IMR-90 (cell line): ENCODE measurements at regions not wholly inside any gene's neighbourhood (a gene's known extent, or its start where the extent isn't known, plus 50 kb on each side); places are given as distances from the start of the nearest gene placed in this dataset.

Source experiments
- ATAC-seq: fragments of 200-7000 bp; cut with Tn5 transposase; 2 replicates; pipeline ENCODE4 v1.9.1; 2020; ENCODE audit warnings: low read depth, mild to moderate bottlenecking, moderate library complexity
- BruUV-seq: library from RNA; stranded (reverse); fragments of 400-500 nt; replicated peaks from 2 replicates; lab custom pipeline; 2021; lab: Mats Ljungman, UMichigan
- CTCF ChIA-PET: fragments of 300-600 bp; formaldehyde crosslinking; extraction: SDS; loops from one replicate; lab custom pipeline; 2021; ENCODE audit warnings: antibody characterized with exemption; lab: Yijun Ruan, JAX
- POLR2A ChIA-PET: fragments of 300-600 bp; sonication (Branson Sonifier 250); formaldehyde crosslinking; loops from one replicate; lab custom pipeline; 2022; ENCODE audit warnings: antibody characterized with exemption; ENCODE audit not compliant: unreplicated experiment; lab: Charles Lee
- DNase-seq: peaks from one replicate; pipeline ENCODE4 v3.0.0; 2013
- H2AFZ ChIP-seq: replicated peaks from 2 replicates; pipeline ENCODE3; 2013; ENCODE audit warnings: low read length, mild to moderate bottlenecking; ENCODE audit not compliant: poor library complexity
- H2AK5ac ChIP-seq: 2 replicates; pipeline ENCODE4 v1.6.1; 2013; ENCODE audit warnings: low read depth, low read length, inconsistent platforms
- H2AK9ac ChIP-seq: replicated peaks from 2 replicates; pipeline ENCODE3; 2013; ENCODE audit warnings: mild to moderate bottlenecking, low read depth, low read length, moderate library complexity; ENCODE audit not compliant: poor library complexity
- H2BK120ac ChIP-seq: 2 replicates; pipeline ENCODE4 v1.6.1; 2013; ENCODE audit warnings: low read depth, low read length, inconsistent platforms
- H2BK15ac ChIP-seq: 3 replicates; pipeline ENCODE4 v1.6.1; 2013; ENCODE audit warnings: low read depth, low read length, inconsistent platforms
- H2BK20ac ChIP-seq: 2 replicates; pipeline ENCODE4 v1.6.1; 2013; ENCODE audit warnings: low read depth, mild to moderate bottlenecking, inconsistent platforms, low read length, moderate library complexity
- H2BK5ac ChIP-seq: 2 replicates; pipeline ENCODE4 v1.6.1; 2013; ENCODE audit warnings: mild to moderate bottlenecking, low read depth, low read length, inconsistent platforms; ENCODE audit not compliant: poor library complexity, severe bottlenecking
- H3K14ac ChIP-seq: replicated peaks from 2 replicates; pipeline ENCODE4 v1.6.1; 2013; ENCODE audit warnings: low read depth, low read length, inconsistent platforms
- H3K18ac ChIP-seq: 2 replicates; pipeline ENCODE4 v1.6.1; 2013; ENCODE audit warnings: low read depth, low read length, control low read depth
- H3K23ac ChIP-seq: 2 replicates; pipeline ENCODE4 v1.6.1; 2013; ENCODE audit warnings: low read depth, low read length, inconsistent platforms
- H3K27ac ChIP-seq: 2 replicates; pipeline ENCODE4 v1.5.1; 2013; ENCODE audit warnings: mild to moderate bottlenecking, control low read depth, low read length; ENCODE audit not compliant: insufficient read depth
- H3K27me3 ChIP-seq: 2 replicates; pipeline ENCODE4 v1.6.1; 2013; ENCODE audit warnings: low read length; ENCODE audit not compliant: control insufficient read depth, insufficient read depth
- H3K36me3 ChIP-seq: 2 replicates; pipeline ENCODE4 v1.6.1; 2013; ENCODE audit warnings: low read length, mixed read lengths; ENCODE audit not compliant: control insufficient read depth, insufficient read depth
- H3K4ac ChIP-seq: 2 replicates; pipeline ENCODE4 v1.6.1; 2013; ENCODE audit warnings: low read depth, low read length, inconsistent platforms
- H3K4me1 ChIP-seq: 2 replicates; pipeline ENCODE4 v1.6.1; 2013; ENCODE audit warnings: low read length, mixed read lengths; ENCODE audit not compliant: control insufficient read depth, insufficient read depth
- H3K4me2 ChIP-seq: 2 replicates; pipeline ENCODE4 v1.6.1; 2013; ENCODE audit warnings: low read depth, mild to moderate bottlenecking, control low read depth, low read length, moderate library complexity
- H3K4me3 ChIP-seq: 2 replicates; pipeline ENCODE4 v1.5.1; 2013; ENCODE audit warnings: low read depth, mild to moderate bottlenecking, control low read depth, low read length, moderate library complexity; ENCODE audit not compliant: insufficient read depth
- H3K56ac ChIP-seq: 2 replicates; pipeline ENCODE4 v1.6.1; 2013; ENCODE audit warnings: low read length, inconsistent platforms; ENCODE audit not compliant: insufficient read depth; ENCODE audit errors: extremely low read depth
- H3K79me1 ChIP-seq, 2 experiments: 2 replicates each; pipeline ENCODE4 v1.6.1; 2013; ENCODE audit warnings: low read length in 2 of 2, inconsistent platforms in 1 of 2, low read depth in 1 of 2
- H3K9ac ChIP-seq: 2 replicates; pipeline ENCODE4 v1.6.1; 2013; ENCODE audit warnings: low read depth, low read length, control low read depth
- H3K9me1 ChIP-seq: 2 replicates; pipeline ENCODE4 v1.6.1; 2013; ENCODE audit warnings: low read length, inconsistent platforms; ENCODE audit not compliant: insufficient read depth
- H3K9me3 ChIP-seq: 2 replicates; pipeline ENCODE4 v1.6.1; 2013; ENCODE audit warnings: low read length; ENCODE audit not compliant: control insufficient read depth, insufficient read depth
- H4K20me1 ChIP-seq: 2 replicates; pipeline ENCODE4 v1.6.1; 2013; ENCODE audit warnings: low read length, inconsistent platforms; ENCODE audit not compliant: insufficient read depth
- H4K5ac ChIP-seq: 2 replicates; pipeline ENCODE4 v1.6.1; 2013; ENCODE audit warnings: mild to moderate bottlenecking, low read depth, low read length, control low read depth
- H4K8ac ChIP-seq, 2 experiments: 2 replicates each; pipeline ENCODE4 v1.6.1; 2013; ENCODE audit warnings: low read depth in 2 of 2, low read length in 2 of 2, control low read depth in 1 of 2, inconsistent platforms in 1 of 2
- H4K91ac ChIP-seq: 2 replicates; pipeline ENCODE4 v1.6.1; 2013; ENCODE audit warnings: low read depth, low read length, inconsistent platforms; ENCODE audit not compliant: insufficient read depth
- BHLHE40 ChIP-seq: fragments of 150-350 bp; IDR thresholded peaks from 2 replicates; pipeline ENCODE4 v1.6.1; 2016; ENCODE audit warnings: mild to moderate bottlenecking, low read depth, low read length
- CHD1 ChIP-seq: IDR thresholded peaks from 2 replicates; pipeline ENCODE4 v1.6.1; 2012; ENCODE audit warnings: low read depth, low read length, improper control_type of control experiment
- MAZ ChIP-seq: IDR thresholded peaks from 2 replicates; pipeline ENCODE4 v1.6.1; 2012; ENCODE audit warnings: low read depth, mild to moderate bottlenecking, low read length, improper control_type of control experiment, moderate library complexity, borderline replicate concordance
- MXI1 ChIP-seq: IDR thresholded peaks from 2 replicates; pipeline ENCODE4 v1.6.1; 2012; ENCODE audit warnings: low read depth, mild to moderate bottlenecking, low read length, moderate library complexity, borderline replicate concordance
- POLR2A ChIP-seq: IDR thresholded peaks from 2 replicates; pipeline ENCODE4 v1.6.1; 2012; ENCODE audit warnings: mild to moderate bottlenecking, low read depth, low read length
- RCOR1 ChIP-seq: IDR thresholded peaks from 2 replicates; pipeline ENCODE4 v1.6.1; 2012; ENCODE audit warnings: mild to moderate bottlenecking, low read length, improper control_type of control experiment; ENCODE audit not compliant: insufficient replicate concordance
- RFX5 ChIP-seq: IDR thresholded peaks from 2 replicates; pipeline ENCODE4 v1.8.0; 2012; ENCODE audit warnings: low read depth, mild to moderate bottlenecking, low read length, moderate library complexity
- SMC3 ChIP-seq: fragments of 150-350 bp; IDR thresholded peaks from 2 replicates; pipeline ENCODE4 v1.6.1; 2016; ENCODE audit warnings: low read depth, mild to moderate bottlenecking, antibody characterized with exemption, low read length, moderate library complexity
- USF2 ChIP-seq: fragments of 150-350 bp; IDR thresholded peaks from 2 replicates; pipeline ENCODE4 v1.6.1; 2017; ENCODE audit warnings: mild to moderate bottlenecking, antibody characterized with exemption, low read length, low read depth
- WGBS, 2 experiments: methylation state at CpG; one replicate each; pipeline versions ENCODE4 v1.1.5 to v1.1.7; 2013; ENCODE audit warnings: missing lambda C conversion rate in 2 of 2; ENCODE audit not compliant: insufficient read length in 1 of 2; ENCODE audit errors: extremely low coverage in 2 of 2; 5-methylcytosine and 5-hydroxymethylcytosine counted together
- dilution Hi-C: fragments of 300-500 bp; cut with HindIII; formaldehyde crosslinking; loops from one replicate; pipeline ENCODE4 v1.14.3; 2018; ENCODE audit warnings: low sequenced_read_pairs; ENCODE audit not compliant: unreplicated experiment
- in situ Hi-C: fragments of 300-500 bp; cut with MboI; formaldehyde crosslinking; loops from 3 replicates; pipeline ENCODE4 v1.14.3; 2019; ENCODE audit warnings: low sequenced_read_pairs, inconsistent platforms, mixed read lengths
- intact Hi-C: fragments of 100-400 bp; cut with micrococcal nuclease; formaldehyde crosslinking; loops from 2 replicates; pipeline ENCODE4 v1.10.0; 2022
- TF ChIP-seq, protein P1 (sequence below): fragments of 150-350 bp; IDR thresholded peaks from 2 replicates; pipeline ENCODE4 v1.6.1; 2016; ENCODE audit warnings: low read depth, mild to moderate bottlenecking, low read length, moderate library complexity, borderline replicate concordance

DNA sequence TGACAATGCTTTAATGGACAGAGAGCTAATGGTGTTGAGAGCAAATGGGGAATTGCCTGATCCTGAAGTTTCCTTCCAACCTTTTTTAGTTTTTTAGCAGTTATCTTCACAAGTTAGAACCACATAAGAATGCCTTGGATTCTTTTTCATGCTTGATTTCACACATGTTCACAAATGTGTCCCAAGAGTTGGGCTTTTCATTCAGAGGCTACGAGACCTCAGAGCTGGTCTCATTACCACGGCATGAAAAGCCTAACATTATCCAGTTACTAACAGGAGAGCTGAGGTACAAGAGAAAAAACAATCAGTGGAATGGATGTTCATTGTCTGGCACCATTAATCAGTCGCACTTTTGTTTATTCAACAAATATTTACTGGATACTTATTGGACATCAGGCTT lies 340.6 kb downstream of the ZNF326 start:
- intact Hi-C loops (no loop called here), dilution Hi-C loops (no loop called here), in situ Hi-C loops (no loop called here)
- Histone ChIP-seq H3K79me1 (no peaks in the 10 kb centered on the region), H4K8ac (no peak overlapping the region), H3K27ac (no peak overlapping the region), H3K4ac (no peak overlapping the region), H3K56ac (no peak overlapping the region), H2BK15ac (no peak overlapping the region), H2BK20ac (no peak overlapping the region), H2AFZ (no peak overlapping the region), H3K27me3 (no peaks in the 10 kb centered on the region), H3K14ac (no peak overlapping the region), H3K4me2 (no peak overlapping the region), H3K4me3 (no peak overlapping the region), H3K23ac (no peak overlapping the region), H3K9me1 (no peaks in the 10 kb centered on the region), H2BK120ac (no peak overlapping the region), H3K4me1 (no peaks in the 10 kb centered on the region), H4K91ac (no peak overlapping the region), H3K9ac (no peak overlapping the region), H4K20me1 (no peaks in the 10 kb centered on the region), H2AK5ac (no peak overlapping the region), H3K18ac (no peak overlapping the region), H3K36me3 (no peaks in the 10 kb centered on the region), H2AK9ac (no peak overlapping the region), H4K5ac (no peak overlapping the region), H2BK5ac (no peak overlapping the region), H3K9me3 (no peaks in the 10 kb centered on the region)
- TF ChIP-seq BHLHE40: no peak
- no peak for TF ChIP-seq MAZ
- TF ChIP-seq, protein P1, sequence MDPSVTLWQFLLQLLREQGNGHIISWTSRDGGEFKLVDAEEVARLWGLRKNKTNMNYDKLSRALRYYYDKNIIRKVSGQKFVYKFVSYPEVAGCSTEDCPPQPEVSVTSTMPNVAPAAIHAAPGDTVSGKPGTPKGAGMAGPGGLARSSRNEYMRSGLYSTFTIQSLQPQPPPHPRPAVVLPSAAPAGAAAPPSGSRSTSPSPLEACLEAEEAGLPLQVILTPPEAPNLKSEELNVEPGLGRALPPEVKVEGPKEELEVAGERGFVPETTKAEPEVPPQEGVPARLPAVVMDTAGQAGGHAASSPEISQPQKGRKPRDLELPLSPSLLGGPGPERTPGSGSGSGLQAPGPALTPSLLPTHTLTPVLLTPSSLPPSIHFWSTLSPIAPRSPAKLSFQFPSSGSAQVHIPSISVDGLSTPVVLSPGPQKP: no peak
- TF ChIP-seq SMC3: no peak
- no peak for TF ChIP-seq POLR2A
- no peak for TF ChIP-seq RCOR1
- no peak for TF ChIP-seq MXI1
- TF ChIP-seq RFX5: no peak
- no peak for TF ChIP-seq CHD1
- TF ChIP-seq USF2: no peak
- DNase-seq: no peak
- WGBS, 2 experiments: no CpG with 5 or more reads among the region's 3 CpGs
- BruUV-seq: no TSS peak
- POLR2A ChIA-PET: no interaction called here
- no peak for ATAC-seq
- CTCF ChIA-PET: no interaction called here
